HG03060 (cell line): ENCODE measurements at regions not wholly inside any gene's neighbourhood (a gene's known extent, or its start where the extent isn't known, plus 50 kb on each side); places are given as distances from the start of the nearest gene placed in this dataset.
"Not testable (repeated sequence)": the region's sequence is repeated elsewhere in the genome, so short reads cannot be mapped to it uniquely, and the experiment has no call there.

Experiments
- ATAC-seq: cut with Tn5 transposase; IDR thresholded peaks from one replicate; pipeline ENCODE4 v1.9.1; 2021; ENCODE audit warnings: low read depth, moderate number of reproducible peaks; ENCODE audit not compliant: unreplicated experiment

- no peak for ATAC-seq
These were observed 65.2 kb upstream of the CHST15 start for GRCh38 chr10:124158592-124158991.

- no peak for ATAC-seq
These were observed 63.9 kb upstream of the CHST15 start for GRCh38 chr10:124157271-124157681.

- no peak for ATAC-seq
These were observed 63.3 kb upstream of the CHST15 start for GRCh38 chr10:124156524-124157260.

DNA sequence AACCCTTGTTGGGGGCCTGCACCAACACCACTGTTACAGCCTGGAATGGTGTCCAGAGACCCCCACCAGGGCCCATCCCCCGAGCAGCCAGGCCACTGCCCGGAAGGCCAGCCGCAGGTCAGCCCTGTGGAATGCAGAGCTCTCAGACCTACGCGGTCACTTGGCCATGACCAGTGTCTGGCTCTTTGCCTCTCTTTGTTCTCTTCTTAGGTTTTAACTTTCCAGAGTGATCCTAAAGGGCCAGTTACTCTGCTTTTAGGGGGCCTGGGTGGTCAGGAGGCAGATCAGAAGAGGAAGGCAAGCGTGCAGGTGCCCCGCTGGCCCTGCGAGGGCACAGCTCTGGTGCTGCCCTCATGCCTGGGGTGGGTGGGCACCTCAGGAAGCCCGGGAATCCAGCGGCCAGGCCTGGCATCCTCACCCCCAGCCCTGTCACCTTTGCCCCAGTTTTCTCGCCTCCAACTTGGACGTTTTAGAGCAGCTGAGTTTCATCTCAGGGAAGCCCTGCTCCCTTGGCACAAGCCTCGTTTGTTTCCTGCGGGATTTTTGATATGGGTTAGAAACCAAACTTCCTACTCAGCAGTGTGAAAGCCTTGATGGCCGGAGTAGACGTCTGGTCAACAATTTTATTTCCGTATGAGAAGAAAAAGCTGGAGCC, 62.5 kb upstream of the CHST15 start:
- no peak for ATAC-seq

DNA sequence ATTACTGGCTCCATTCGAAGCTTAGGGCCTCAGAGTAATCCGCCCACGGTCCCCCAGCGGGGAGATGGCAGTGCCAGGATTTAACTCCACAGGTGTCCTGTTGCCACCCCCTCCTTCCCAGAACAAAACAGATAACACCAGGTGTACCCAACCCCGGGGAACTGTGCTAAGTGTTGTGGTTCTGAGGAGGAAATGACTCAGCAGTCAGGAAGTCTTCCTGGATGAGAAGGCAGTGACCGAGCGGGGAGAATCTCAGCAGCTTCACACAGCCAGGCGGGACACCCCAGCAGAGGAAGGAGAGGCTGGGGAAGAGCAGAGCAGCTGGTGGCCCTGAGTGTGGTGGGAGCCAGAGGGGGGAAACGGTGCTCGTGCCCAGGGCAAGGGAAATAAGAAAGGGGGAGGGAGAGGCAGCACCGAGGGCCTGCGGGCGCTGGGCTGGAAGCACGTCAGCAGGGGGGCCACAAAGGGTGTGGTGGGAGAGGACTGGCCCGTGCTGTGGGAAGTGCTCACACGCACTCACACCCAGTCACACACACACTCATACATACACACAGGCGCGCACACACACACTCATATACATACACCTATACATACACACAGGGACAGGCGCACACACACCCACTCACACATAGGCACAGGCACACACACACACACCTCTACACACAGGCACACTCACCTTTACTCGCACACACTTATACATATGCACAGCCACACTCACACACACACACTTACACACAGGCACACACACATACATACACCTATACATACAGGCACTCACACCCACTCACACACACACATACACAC, 59.8 kb upstream of the CHST15 start:
- ATAC-seq: no peak

DNA sequence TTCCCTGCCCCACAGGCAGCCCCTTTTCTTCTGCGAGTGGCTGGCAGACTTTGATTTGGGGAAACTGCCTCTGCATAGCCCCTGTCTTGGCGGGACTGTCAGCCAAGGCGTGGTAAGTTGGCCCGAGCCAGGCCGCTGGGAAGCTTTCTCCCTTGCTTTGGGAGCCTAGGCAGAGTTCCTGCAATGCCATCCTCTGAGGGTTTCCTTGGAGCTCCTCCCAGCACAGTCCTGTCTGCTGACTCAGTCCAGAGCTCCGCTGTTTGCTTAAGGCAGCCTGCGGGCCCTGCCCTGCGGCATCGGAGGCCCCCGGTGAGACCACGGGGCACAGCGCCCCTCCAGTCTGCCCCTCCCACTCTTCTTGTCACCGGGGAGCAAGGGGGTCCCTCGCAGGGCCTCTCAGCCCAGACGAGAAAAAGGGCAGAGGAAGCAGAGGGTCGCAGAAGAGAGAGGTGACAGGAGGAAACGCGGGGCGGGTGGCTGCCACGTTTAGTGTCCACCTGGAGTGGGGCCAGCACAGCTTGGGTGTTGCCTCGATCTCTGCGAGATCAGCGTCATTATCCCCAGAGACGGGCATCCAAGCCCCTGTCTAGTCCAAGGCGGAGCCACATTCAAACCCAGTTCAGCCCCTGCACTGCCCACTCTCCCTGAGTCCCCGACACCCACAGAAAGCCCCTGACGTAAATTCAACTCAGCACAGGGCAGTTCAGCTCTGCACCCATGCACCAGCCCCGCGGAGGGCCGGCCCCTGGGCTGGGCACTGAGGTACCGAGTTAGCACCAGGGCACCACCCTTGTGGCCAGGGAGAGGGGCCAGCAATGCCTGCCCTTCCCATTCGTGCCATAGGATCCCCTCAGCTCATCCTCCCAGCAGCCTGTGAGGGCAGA, 59.0 kb upstream of the CHST15 start:
- ATAC-seq: no peak

- no peak for ATAC-seq
These were observed 58.2 kb upstream of the CHST15 start for GRCh38 chr10:124151466-124152095.

- no peak for ATAC-seq
These were observed 57.5 kb upstream of the CHST15 start for GRCh38 chr10:124150807-124151417.

DNA sequence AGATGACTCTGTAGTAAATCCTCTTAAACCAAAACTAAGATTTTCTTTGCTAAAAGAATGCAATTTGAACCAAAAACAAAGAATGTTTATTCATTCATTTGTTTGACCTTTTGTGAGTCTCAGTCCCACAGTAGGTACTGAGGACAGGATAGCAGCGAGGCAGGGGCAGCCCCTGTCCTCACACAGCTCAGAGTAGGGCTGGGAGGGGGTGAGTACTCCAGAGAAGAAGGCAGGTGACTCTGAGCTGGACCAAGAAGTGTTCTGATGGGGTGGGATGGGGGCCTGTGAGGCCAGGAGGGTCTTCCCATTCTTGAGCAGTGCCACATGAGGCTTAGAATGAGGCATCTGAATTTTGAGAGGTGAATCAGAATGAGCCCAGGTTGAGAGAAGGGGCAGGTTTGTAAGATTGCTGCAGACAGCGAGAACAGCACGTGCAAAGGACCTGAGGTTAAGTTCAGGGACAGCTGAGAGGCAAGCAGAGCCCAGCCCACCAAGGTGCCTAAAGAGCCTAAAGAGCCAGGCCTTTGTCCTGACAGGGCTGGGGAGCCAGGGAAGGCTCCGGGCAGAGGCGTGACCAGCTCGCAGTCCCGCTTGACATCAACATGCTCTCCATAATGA, 56.9 kb upstream of the CHST15 start:
- ATAC-seq: no peak

DNA sequence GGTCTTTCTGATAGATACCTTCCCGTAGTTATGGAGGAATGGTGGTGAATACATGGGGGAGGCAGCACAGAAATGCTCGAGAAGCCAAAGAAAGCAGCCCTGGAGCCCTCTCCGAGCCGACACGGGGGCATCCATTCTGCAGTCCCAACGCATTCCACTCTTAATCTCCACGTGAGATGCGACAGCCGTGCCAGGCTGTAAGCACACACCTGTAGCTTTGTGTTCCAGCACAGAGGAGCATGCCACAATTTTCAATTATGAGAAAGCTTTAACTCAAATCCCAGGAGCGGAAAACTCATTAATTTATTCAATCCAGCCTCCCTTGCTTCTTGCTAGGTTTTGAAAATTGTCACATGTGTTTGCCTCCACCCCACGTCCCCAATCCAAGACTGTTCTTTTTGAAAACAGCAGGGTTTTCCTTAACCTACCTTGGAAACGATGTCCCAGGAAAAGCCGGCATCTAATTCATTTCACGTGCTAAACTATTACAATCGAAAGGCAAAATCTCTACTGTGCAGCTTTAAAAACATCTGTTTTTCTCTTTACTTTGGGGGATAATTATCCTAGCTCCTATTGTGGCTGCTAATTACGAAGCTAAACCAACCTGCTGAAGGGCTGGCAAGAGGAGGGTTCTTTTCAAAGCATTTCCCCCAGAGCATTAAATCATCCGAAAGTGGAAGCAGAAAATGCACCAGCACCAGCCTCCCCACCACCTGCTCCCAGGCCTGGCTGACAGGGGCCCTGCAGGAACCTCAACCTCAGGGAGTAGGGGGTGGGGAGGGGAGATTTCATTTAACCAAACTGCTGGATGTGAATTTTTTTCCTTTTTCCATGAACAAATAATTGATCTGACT, 56.0 kb upstream of the CHST15 start:
- ATAC-seq: no peak

GRCh38 chr10:124148509-124149188, 55.3 kb upstream of the CHST15 start:
- not testable (repeated sequence) for ATAC-seq

GRCh38 chr10:124146483-124146882, 53.1 kb upstream of the CHST15 start:
- ATAC-seq: no peak

DNA sequence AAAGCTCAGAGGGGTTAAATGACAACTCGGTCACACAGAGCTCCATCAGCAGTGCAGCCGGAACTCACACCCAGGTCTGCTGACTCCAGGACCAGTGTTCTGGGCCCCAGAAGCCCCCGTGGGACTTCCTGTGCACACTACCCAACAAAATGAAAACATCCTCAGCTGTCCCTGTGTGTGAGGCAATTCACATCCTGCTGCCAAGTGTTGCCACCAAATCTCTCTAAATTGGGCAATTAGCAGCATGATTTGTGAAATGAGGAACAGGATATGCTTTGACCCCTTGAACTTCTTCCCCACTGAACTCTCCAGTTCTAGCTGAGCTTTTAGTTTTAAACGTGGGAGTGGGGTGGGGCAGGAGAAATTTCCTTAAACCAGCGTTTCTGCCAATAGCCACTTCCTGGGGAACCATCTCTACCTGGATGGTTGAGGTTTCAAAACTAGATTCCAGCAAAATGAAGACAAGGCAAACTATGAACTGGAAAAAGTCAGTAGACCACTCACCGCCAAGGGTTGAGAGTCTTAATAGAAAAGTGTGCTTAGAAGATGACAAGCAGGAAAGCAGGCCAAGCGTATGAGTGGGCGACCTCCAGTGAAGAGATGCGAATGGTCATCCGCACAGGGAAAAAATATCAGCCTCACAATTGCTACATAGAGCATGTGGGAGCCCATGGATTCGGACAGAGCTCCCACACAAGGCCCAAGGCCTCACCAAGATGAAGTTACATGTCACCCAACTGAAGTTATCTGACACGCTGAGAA, 51.9 kb upstream of the CHST15 start:
- ATAC-seq: no peak

GRCh38 chr10:124144536-124144935, 51.1 kb upstream of the CHST15 start:
- no peak for ATAC-seq

- no peak for ATAC-seq
These were observed 50.3 kb upstream of the CHST15 start for GRCh38 chr10:124143721-124144120.
